Lower leg skin (tissue), 4 donors: ENCODE measurements at regions not wholly inside any gene's neighbourhood (a gene's known extent, or its start where the extent isn't known, plus 50 kb on each side); places are given as distances from the start of the nearest gene placed in this dataset.

Experiments
- DNase-seq, 2 donors: peaks; one replicate each; pipeline ENCODE4 v3.0.0-alpha.2; 2019; ENCODE audit warnings: low spot score in 2 of 2
- H3K4me3 ChIP-seq: fragments of 200-600 bp; sonication (generic); 2 replicates; pipeline ENCODE4 v1.5.1; 2017; ENCODE audit warnings: mild to moderate bottlenecking, low read depth; ENCODE audit not compliant: poor library complexity, severe bottlenecking
- CTCF ChIP-seq, 3 donors: fragments of 450-650 bp; IDR thresholded peaks; one replicate each; pipeline ENCODE4 v1.5.1; 2016; ENCODE audit warnings: antibody characterized with exemption in 3 of 3, mild to moderate bottlenecking in 3 of 3, moderate library complexity in 2 of 3
- POLR2A ChIP-seq, 2 donors: fragments of 450-650 bp; IDR thresholded peaks; one replicate each; pipeline ENCODE4 v1.6.1; 2016 to 2017; ENCODE audit warnings: antibody characterized with exemption in 2 of 2, mild to moderate bottlenecking in 1 of 2, moderate library complexity in 1 of 2
- WGBS, 2 donors: methylation state at CpG; one replicate each; pipeline ENCODE4 v1.1.5; 2018; 5-methylcytosine and 5-hydroxymethylcytosine counted together
- intact Hi-C: fragments of 100-400 bp; cut with DNase I; formaldehyde crosslinking; loops from one replicate; pipeline ENCODE4 v1.15.0; 2023; ENCODE audit warnings: low total_unique reads

DNA sequence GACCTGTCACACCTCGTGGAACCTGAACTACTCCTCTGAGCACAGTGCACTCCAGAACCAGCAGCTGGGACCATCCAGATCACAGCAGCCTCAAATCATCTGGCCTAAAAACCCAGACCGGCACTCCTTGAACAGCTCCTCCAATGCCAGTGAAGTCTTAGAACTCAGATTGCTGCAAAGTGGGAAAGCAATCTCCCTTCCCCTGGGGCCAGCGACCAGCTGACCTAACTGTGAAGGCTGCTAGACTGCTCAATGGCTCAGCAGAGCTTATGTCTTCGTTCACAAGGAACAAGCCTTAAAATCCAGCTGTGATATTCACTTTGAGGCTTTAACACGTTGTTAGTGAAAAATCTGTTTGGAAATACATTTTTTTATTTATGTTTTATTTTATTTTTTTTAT, 243.2 kb downstream of the ANKRD60 start:
- no peak overlapping the region for H3K4me3 ChIP-seq
- no peak for TF ChIP-seq CTCF (IDR thresholded peaks at IDR 0.05)
- TF ChIP-seq POLR2A (IDR thresholded peaks at IDR 0.05), result no peak
- intact Hi-C loops, result no loop called here
- no peak for DNase-seq
- 43 to 57% methylated on average over 5 of the region's 5 CpGs for WGBS, 2 donors

DNA sequence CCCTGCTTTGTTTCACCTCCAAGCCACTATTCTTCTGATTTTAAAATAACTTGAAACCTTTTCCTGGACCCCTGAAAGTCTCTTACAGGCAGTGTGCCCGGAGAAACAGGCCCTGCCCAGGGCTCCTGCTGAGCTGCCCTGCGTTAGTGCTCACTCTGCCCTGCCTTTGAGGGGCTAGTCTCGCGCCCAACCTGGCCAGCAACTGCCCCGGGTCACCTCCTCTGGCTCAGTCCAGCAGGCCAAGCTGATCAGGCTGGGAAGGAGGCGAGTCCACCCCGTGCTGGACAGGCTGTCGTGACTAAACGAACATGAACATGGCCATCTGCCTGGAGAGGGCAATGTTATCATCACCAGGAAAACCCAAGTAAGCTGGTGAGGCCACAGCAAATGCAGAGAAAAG, 245.4 kb downstream of the ANKRD60 start:
- 83 to 85% methylated on average over 9 of the region's 9 CpGs for WGBS, 2 donors

GRCh38 chr20:57980506-57980905, 247.9 kb downstream of the ANKRD60 start:
- intact Hi-C loops, result no loop called here
- DNase-seq, result no peak
- no peak for TF ChIP-seq CTCF (IDR thresholded peaks at IDR 0.05)
- TF ChIP-seq POLR2A (IDR thresholded peaks at IDR 0.05), result no peak
- 36 to 63% methylated on average over 8 of the region's 8 CpGs for WGBS, 2 donors
- no peak overlapping the region for H3K4me3 ChIP-seq

More for the DNA sequence above, 245.4 kb downstream of the ANKRD60 start:
- no peak overlapping the region for H3K4me3 ChIP-seq
- DNase-seq, result no peak
- no peak for TF ChIP-seq CTCF (IDR thresholded peaks at IDR 0.05)
- intact Hi-C loops, result no loop called here

DNA sequence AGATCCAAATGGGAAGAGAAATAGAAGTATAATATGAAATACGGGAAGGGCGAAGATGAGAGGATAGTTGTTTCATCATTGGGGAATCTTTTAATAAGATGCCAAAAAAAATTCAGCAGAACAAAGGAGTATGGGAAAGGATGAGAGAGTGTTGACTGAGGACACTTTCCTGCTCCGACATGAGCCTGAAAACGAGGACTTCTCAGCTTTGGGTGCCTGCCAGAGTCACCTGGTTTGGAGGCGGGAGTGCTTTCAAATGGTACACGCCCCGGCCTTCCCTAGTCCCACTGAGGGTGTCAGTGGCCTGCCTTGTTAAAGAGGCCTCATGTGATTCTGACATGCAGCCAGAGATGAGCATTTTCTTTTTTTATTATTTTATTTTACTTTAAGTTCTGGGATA, 250.9 kb downstream of the ANKRD60 start:
- DNase-seq, result peak in 1 of 2 donors; percentile 52
- no peak overlapping the region for H3K4me3 ChIP-seq
- no peak for TF ChIP-seq CTCF (IDR thresholded peaks at IDR 0.05)
- 23 to 39% methylated on average over 7 of the region's 7 CpGs for WGBS, 2 donors
- intact Hi-C loops, result no loop called here

- intact Hi-C loops, result no loop called here
- no peak overlapping the region for H3K4me3 ChIP-seq
- TF ChIP-seq POLR2A (IDR thresholded peaks at IDR 0.05) (no peak), CTCF (IDR thresholded peaks at IDR 0.05) (no peak)
- no peak for DNase-seq
- 49 to 57% methylated on average over 10 of the region's 10 CpGs for WGBS, 2 donors
These were observed 251.3 kb downstream of the ANKRD60 start for GRCh38 chr20:57977141-57977540.

DNA sequence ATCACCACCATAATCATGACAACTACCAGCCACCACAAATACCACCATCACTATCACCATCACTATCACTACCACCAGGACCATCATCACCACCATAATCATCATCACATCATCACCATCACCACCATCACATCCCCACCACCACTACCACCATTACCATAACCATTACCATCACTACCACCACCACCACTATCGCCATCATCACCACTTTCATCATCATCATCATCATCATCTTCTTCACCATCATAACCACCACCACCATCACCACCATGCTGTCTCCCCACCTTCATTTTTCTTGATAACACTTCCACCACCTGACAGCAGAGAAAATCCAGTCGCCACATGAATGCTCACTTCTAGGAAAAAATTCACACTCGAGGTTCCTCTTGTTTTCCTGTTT, 253.6 kb downstream of the ANKRD60 start:
- intact Hi-C loops, result no loop called here

More for the DNA sequence above, 253.6 kb downstream of the ANKRD60 start:
- WGBS, 2 donors, result 96% methylated on average over 3 of the region's 3 CpGs
- no peak overlapping the region for H3K4me3 ChIP-seq
- no peak for DNase-seq
- TF ChIP-seq CTCF (IDR thresholded peaks at IDR 0.05), result no peak
- no peak for TF ChIP-seq POLR2A (IDR thresholded peaks at IDR 0.05)
